Epithelial cell of prostate (primary cell): ENCODE measurements at regions not wholly inside any gene's neighbourhood (a gene's known extent, or its start where the extent isn't known, plus 50 kb on each side); places are given as distances from the start of the nearest gene placed in this dataset.
"Not testable (repeated sequence)": the region's sequence is repeated elsewhere in the genome, so short reads cannot be mapped to it uniquely, and the experiment has no call there.

Experiments used
- DNase-seq: peaks from one replicate; pipeline ENCODE4 v3.0.0-alpha.2; 2011; ENCODE audit warnings: low read depth, low spot score
- H3K27ac ChIP-seq: fragments of 450-650 bp; 2 replicates; pipeline ENCODE4 v1.5.1; 2017; ENCODE audit warnings: mild to moderate bottlenecking

DNA sequence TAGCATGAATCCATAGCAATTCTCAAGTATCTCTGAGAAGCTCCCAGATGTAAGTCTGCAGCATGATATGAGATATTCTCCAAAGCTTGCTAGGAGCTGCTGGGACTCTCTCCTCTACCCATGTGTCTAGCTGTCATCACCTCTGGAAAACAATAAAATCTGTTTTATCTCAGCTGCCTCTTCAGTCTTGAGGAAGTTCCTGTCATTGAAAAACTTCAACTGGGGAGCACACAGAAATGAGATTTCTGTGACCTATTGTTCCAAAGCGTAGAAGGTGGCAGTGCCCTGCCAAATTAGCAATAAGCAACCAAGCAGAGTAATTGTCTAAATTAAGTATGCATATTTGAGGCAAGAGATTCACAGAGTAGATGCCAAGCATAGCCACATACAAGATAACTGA lies 1380.6 kb upstream of the RAG2 start:
- H3K27ac ChIP-seq: no peak overlapping the region
- DNase-seq: no peak

DNA sequence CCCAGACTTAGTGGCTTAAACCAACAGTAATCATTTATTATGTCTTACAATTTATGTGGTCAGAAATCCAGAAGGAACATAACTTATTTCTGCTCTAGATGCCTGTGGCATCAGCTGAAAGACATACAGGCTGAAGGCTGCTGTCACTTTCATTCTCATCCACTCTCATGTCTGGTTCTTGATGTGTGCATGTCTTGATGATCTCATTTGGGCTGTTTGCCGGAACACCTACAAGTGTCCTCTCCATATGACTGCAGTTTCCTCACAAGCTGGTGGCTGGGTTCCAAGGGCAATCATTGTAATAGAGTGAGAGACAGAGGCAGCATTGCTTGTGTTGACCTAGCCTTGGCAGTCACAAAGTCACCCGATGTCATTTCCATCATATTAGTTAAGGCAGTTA lies 1375.9 kb upstream of the RAG2 start:
- no peak for DNase-seq
- no peak overlapping the region for H3K27ac ChIP-seq

DNA sequence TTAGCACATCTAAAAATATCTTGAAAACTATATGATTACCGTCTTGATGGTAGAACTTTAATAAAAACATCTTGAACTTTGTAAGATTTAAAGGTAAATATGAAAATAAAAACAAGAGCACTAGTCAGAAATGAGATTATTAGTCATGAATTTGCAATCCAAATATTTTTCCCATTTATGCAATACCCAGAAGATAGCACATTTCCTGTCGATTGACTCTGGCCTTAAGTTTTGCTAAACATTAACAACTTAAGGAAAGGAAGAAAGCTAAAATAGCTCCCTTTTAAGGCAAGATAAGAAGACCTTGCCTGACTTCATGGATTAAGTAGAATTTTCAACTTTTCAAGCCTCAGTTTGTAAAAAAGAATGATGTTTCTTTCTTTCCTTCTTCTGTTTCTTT lies 1374.7 kb upstream of the RAG2 start:
- H3K27ac ChIP-seq: no peak overlapping the region
- no peak for DNase-seq

DNA sequence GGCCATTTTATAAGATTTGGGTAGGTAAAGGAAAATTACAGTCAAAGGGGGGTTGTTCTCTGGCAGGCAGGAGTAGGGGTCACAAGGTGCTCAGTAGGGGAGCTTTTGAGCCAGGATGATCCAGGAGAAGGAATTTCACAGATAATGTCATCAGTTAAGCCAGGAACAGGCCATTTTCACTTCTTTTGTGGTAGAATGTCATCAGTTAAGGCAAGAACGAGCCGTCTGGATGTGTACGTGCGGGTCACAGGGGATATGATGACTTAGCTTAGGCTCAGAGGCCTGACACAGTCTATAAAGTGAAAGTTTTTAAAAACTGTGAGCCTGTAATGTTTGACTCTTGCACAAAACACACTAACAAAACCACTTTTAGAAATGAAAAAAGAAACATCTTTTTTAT lies 1371.3 kb upstream of the RAG2 start:
- DNase-seq, H3K27ac ChIP-seq: not testable (repeated sequence)

DNA sequence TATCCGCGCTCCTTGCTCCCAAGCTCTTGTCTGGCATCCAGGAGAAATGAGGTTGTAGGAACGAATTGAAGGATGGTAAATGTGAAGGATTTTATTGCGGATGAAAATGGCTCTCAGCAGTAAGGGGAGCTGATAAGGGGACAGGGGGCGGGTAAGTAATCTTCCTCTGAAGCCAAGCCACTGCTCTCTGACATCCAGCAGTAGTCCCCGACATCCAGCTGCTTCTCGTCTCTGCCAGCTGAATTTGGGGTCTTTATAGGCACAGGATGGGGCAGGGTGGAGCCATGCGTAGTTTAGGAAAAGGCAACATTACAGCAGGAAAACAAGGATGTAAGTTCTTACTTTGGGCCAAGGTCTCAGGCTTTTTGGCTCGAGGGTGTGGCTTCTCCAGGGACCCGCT lies 1370.1 kb upstream of the RAG2 start:
- no peak overlapping the region for H3K27ac ChIP-seq
- DNase-seq: no peak

DNA sequence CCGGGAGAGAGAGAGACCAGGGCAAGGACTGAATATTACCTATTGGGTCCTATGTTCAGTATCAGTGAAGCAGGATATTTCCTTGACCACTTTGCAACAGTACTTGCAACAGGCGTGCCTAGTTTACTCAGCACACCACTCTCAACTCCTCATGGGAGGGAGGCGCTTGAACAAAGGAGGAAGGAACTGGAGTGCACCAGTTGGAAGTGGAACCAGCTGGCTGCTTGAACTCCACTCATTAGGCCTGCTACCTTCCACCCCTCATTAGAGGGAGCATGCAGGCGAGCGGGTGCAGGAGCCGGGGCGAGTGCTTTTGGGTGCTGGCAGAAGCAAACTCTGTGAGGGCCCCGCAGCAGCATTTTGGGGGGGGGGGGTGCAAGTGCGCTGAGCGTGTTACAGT lies 1369.6 kb upstream of the RAG2 start:
- H3K27ac ChIP-seq: no peak overlapping the region
- no peak for DNase-seq

DNA sequence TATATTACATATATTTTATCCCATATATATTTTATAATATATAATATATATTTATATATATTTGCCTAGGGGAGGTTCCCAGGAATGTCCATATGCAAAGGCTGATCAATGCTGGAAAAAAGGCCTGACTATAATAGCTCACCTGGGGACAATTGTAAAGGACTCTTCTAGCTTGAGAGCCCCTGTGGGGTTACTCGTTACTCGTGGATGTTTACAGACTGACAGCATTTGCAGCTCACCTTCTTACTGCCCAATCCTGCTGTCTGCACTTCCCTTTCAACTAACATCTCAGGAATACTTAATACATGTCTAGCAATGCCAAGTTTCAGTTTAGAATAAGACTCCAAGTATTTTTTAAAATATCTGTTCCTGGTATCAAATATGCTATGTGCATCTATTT lies 1365.4 kb upstream of the RAG2 start:
- no peak for DNase-seq
- no peak overlapping the region for H3K27ac ChIP-seq

DNA sequence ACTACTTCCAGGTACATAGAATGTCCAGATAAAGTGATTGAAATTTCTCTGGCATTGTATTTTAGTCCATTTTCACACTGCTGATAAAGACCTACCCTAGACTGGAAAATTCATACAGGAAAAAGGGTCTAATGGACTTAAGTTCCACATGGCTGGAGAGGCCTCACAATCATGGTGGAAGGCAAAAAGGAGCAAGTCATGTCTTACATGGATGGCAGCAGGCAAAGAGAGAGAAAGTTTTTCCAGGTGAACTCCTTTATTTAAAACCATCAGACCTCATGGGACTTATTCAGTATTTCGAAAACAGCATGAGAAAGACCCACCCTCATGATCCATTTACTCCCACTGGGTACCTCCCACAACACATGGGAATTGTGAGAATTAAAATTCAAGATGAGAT lies 1359.7 kb upstream of the RAG2 start:
- no peak overlapping the region for H3K27ac ChIP-seq
- no peak for DNase-seq

DNA sequence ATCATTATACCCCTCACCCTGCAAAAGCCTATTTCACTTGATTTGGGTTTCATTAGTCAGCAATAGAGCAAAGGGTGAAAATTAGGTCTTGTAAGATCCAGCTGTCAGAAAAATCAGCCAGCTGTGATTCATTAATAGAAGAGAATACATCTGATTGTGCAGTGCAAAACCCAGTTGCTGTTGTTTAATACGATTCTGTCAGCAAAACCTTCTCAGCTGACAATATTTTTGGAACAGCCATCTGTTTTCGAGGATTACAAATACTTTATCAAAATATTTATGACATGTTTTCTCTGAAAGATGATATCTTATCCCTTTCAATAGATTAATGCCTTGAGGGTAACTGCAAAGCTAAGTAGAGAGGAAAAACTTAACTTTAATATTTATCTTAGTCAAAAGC lies 1354.0 kb upstream of the RAG2 start:
- no peak overlapping the region for H3K27ac ChIP-seq
- no peak for DNase-seq

DNA sequence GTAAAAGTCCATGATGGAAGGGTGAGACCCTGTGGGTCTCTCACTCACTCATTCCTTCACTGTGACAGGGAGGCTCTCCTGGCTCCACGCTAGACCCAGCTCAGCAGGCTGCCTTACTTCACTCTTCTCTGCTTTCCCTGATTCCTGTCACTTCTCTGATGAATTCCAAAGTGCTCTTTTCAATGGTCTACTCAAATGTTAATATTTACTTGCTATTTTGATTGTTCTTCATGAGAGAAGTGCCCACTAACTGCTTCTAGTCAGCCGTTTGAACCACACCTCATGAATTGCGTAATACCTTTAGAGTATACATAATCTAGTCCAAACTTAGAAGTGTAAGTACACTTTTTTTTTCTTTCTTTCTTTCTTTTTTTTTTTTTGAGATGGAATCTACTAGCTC lies 1350.2 kb upstream of the RAG2 start:
- no peak overlapping the region for H3K27ac ChIP-seq
- DNase-seq: no peak

DNA sequence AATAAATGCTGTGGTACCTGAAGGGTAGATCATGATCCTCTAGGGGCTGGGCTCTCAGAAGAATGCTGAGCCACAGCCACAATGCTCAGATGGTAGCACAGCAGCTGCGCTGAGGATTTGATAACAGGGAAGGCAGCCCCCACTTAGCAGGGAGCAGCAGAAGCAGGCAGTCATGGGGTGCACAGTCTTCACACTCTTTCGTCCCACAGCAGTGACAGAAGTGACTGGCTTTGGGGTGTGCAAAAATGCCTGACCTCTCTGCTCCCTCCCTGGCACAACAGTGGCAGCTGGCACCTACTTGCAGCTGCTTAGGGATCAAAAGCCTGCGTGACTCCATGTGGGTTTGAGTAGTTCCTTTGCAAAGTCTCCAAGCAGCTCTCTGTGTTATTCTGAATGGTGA lies 1349.8 kb upstream of the RAG2 start:
- DNase-seq: no peak
- no peak overlapping the region for H3K27ac ChIP-seq

DNA sequence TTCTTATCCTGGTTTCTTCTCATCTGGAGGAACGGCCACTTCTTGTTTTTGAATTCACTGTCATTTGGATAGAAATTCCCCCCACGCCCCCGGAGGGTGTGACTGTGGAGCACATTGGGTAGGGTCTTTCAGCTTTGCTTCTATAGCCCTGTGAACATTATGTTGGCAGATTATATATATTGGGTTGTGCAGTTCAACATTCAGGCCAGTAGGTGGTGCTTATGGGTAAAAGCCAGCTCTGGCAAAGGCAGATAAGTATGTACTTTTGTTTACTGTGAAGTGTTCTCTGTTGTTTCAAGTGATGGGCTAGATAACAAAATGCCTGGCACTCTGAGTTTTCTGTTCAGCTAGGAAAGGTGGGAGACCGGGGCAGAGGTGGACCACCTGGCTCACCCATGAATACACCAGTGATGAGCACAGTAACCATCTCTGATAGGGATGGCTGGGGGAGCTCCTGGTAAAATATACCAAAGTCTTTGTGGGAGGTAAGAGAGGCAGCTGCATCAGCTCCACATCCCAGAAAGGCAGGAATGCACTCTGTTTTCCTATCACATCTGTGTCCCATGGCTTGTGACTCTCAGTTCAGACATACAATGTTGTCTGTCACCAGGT lies 1348.2 kb upstream of the RAG2 start:
- no peak overlapping the region for H3K27ac ChIP-seq
- DNase-seq: no peak

DNA sequence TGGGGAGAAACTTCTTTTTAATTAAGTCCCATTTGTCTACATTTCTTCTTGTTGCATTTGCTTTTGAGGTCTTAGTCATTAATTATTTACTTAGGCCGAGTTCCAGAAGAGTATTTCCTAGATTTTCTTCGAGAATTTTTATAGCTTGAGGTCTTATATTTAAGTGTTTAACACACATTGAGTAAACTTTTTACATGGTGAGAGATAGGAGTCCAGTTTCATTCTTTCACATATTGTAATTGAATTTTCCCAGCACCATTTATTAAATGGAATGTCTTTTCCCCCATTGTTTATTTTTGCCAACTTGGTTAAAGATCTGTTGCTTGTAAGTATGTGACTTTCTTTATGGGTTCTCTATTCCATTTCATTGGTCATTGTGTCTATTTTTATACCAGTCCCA lies 1344.0 kb upstream of the RAG2 start:
- no peak overlapping the region for H3K27ac ChIP-seq
- no peak for DNase-seq

DNA sequence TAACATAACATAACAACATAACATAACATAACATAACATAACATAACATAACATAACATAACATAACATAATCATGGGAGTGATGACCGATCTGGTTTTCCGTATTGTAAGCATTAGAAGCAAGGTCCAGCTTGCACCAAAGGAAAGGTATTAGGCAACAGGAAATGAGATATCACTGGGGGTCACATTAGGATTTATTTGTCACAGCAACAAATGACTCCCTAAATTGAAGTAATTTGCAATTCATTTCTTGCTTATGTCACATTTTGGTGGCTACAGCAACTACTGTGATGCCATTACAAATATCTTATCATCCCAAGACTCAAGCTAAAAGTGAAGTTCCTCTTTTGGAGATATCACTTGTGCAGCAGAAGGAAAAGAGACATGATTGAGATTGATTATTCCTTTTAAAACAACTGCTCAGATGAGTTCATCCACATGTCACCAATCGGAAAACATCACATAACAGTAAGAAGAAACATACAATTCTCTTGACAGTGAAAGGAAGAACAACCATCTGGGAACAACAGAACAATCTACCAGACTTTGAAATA lies 1331.1 kb upstream of the RAG2 start:
- H3K27ac ChIP-seq: no peak overlapping the region
- no peak for DNase-seq

DNA sequence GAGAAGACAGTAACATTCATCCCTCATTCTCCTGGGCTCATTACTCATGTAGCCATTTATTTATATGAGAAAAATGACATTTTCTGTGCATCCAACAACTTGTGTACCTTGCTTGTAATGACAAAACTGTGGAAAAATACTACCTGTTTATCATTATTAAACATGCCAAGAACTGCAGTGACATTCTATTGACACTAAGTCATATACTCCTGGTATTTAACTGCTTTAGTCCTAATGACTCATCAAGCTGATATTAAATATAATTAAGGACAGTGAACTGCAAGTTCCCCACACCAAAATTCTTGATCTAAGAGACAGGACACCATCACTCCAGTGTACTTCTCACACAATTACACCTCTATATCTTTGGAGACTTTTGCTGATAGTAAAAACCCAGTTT lies 1328.7 kb upstream of the RAG2 start:
- no peak for DNase-seq

DNA sequence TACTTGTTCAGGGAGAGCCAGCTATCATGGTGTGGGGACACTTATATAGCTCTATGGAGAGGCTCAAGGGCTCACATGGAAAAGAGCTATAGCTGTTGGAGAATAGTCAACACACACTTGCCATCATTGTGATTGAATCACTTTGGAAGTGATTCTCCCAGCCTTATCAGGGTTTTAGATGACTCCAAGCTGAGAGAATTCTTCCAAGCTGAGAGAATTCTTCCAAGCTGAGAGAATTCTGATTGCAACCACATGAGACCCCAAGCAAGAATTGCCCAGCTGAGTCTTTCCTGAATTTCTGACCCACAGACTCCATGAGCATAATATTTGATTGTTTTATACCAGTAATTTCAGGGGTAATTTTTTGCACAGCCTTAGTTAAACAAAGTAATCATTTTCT lies 1318.3 kb upstream of the RAG2 start:
- H3K27ac ChIP-seq: no peak overlapping the region
- DNase-seq: no peak

More for the DNA sequence above, 1328.7 kb upstream of the RAG2 start:
- H3K27ac ChIP-seq: no peak overlapping the region

DNA sequence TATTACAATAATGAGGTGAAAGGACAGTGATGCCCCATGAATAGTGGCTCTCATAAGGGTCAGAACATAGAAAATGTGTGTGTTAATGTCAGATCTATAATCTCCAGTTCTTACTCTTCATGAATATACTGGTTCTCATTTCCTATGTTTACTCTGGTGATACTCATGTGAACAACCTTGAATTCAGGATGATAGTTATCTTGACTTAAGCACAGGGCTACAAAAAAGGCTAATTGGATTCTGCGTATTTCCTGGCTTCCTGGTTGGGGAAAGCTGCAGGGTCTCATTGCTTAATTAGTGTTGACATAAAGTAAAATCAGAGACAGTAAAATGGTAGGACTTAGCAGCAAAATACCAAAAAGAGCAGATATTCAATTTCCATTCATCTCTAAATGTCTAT lies 1316.8 kb upstream of the RAG2 start:
- DNase-seq: no peak
- no peak overlapping the region for H3K27ac ChIP-seq

DNA sequence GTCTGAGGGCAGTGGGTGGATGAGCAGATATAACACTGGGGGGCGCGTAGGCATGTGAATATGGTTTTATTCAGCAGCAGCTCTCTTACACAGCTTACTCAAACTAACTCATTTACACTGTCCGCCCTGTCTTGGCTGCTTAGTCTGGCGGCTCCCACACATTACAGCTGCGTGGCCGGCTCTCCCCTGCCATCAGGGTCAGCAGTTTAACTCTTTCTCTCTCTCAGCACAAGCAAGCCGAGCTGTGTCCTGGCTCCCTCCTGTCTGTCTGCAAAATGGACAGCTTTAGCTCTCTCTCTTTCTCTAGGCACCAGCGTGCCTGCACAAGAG lies 1310.1 kb upstream of the RAG2 start:
- H3K27ac ChIP-seq: no peak overlapping the region
- no peak for DNase-seq

DNA sequence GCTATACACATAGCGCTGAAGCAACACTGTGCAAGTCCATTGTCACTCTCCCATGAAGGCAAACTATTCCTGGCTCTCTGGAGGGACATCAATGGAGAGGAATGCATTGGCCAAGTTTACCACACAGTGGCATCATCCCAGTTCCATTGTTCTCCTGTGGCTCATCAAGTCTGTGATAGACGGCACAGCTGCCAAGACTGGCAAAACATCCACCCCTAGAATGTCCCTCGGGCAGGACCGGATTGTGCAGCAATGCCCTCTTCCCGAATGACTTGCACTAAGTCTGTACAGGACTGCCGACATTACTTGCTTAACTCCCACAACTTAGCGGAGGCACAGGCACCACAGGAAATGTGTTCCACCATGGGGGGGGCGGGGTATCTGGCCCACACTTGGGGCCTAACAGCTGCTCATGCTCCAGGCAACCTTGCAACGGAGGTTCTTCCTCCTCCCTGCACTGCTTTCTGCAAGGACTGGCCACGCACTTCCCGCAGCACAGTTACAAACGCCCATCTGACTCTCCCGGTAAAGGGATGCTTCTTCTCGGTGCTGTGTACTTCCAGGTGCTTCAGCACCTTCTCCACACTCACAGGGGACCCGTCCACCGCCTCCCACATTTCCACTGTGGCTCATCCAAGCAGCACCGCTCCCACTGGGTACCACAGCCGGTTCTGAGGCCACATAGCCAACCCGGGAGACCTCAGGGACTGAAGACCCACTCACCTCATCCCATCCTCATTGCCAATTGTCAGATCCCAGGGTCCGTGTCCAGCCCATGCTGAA lies 1309.6 kb upstream of the RAG2 start:
- no peak overlapping the region for H3K27ac ChIP-seq
- DNase-seq: no peak

DNA sequence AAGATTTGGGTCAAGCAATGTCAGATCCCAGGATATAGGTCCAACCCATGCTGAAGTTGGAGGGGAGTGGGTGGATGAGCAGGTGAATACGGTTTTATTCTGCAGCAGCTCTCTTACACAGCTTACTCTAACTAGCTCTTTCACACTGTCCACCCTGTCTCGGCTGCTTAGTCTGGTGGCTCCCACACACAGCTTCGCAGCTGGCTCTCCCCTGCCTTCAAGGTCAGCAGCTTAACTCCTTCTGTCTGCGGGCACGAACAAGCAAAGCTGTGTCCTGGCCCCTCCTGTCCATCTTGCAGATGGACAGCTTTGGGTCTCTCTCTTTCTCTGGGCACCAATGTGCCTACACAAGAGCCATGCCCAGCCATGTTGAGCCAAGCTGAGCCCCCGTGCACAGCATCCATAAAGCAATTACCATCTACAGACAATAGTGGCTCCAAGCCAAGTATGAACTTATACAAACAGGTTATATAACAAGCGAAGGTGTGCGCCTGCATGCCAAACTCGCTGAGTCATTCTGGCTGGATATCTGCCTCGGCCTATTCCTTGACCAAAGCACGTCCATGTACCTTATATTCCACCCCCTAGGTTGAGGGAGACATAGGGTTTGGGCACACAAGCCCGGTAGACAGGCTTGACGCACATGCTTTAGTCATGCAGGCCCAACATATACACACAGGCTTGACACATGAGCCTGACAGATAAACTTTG lies 1307.8 kb upstream of the RAG2 start:
- H3K27ac ChIP-seq: no peak overlapping the region
- peak; percentile 14 for DNase-seq

DNA sequence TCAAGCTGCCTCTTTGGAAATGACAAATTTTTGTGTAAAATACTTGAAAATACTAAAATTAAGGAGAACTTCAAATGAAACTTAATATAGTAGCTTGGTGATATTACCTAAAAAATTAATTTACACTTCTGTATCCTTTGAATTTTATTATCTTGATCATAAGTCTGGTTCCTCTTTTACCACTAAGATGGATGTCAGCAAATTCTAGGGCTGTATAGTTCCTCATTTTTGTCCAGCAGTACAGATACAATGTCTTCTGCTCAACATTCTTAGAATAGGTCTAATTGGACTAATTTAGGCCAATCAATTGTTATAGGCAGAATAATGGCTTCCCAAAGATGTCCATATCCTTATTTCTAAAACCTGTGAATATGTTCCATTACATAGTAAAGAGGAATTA lies 1298.0 kb upstream of the RAG2 start:
- no peak for DNase-seq
- no peak overlapping the region for H3K27ac ChIP-seq
